PC-3 (cell line): ENCODE measurements at regions not wholly inside any gene's neighbourhood (a gene's known extent, or its start where the extent isn't known, plus 50 kb on each side); places are given as distances from the start of the nearest gene placed in this dataset.

Source experiments
- ATAC-seq: fragments of 200-7000 bp; cut with Tn5 transposase; 2 replicates; pipeline ENCODE4 v1.9.1; 2020; ENCODE audit warnings: mild to moderate bottlenecking, moderate library complexity
- BruUV-seq: library from RNA; stranded (reverse); fragments of 400-500 nt; replicated peaks from 2 replicates; lab custom pipeline; 2021; lab: Mats Ljungman, UMichigan
- CTCF ChIA-PET: fragments of 300-600 bp; sonication (Branson Sonifier 250); formaldehyde crosslinking; loops from one replicate; lab custom pipeline; 2022; ENCODE audit warnings: antibody characterized with exemption; lab: Charles Lee
- POLR2A ChIA-PET: fragments of 300-600 bp; sonication (Branson Sonifier 250); formaldehyde crosslinking; loops from one replicate; lab custom pipeline; 2022; ENCODE audit warnings: antibody characterized with exemption; ENCODE audit not compliant: unreplicated experiment; lab: Charles Lee
- DNase-seq: peaks from one replicate; pipeline ENCODE4 v3.0.0-alpha.2; 2015
- H2AFZ ChIP-seq: fragments of 300-600 bp; sonication (generic); 2 replicates; pipeline ENCODE4 v1.6.0; 2016; ENCODE audit warnings: antibody characterized with exemption, low read length
- H3F3A ChIP-seq: fragments of 300-600 bp; sonication (generic); one replicate; pipeline ENCODE4 v1.6.0; 2017; ENCODE audit warnings: antibody characterized with exemption, low read length, control low read depth, mild to moderate bottlenecking; ENCODE audit not compliant: unreplicated experiment
- H3K27ac ChIP-seq: fragments of 300-600 bp; sonication (generic); 2 replicates; pipeline ENCODE4 v1.5.1; 2016; ENCODE audit warnings: mild to moderate bottlenecking, low read length
- H3K27me3 ChIP-seq: fragments of 300-600 bp; sonication (generic); 2 replicates; pipeline ENCODE4 v1.6.1; 2016; ENCODE audit warnings: low read length, mixed read lengths
- H3K36me3 ChIP-seq: fragments of 300-600 bp; sonication (generic); 2 replicates; pipeline ENCODE4 v1.6.1; 2016; ENCODE audit warnings: low read depth, mixed run types, low read length, mixed read lengths
- H3K4me1 ChIP-seq: fragments of 300-600 bp; sonication (generic); 2 replicates; pipeline ENCODE4 v1.5.1; 2016; ENCODE audit warnings: low read length; ENCODE audit not compliant: insufficient read depth
- H3K4me2 ChIP-seq: fragments of 300-600 bp; sonication (generic); 2 replicates; pipeline ENCODE4 v1.6.0; 2016; ENCODE audit warnings: low read length
- H3K4me3 ChIP-seq: fragments of 300-600 bp; sonication (generic); 2 replicates; pipeline ENCODE4 v1.5.1; 2016; ENCODE audit warnings: mild to moderate bottlenecking, low read length, mixed read lengths
- H3K79me2 ChIP-seq: fragments of 300-600 bp; sonication (generic); 2 replicates; pipeline ENCODE4 v1.6.1; 2017; ENCODE audit warnings: low read length, mixed read lengths
- H3K9ac ChIP-seq: fragments of 300-600 bp; sonication (generic); 2 replicates; pipeline ENCODE4 v1.6.0; 2016; ENCODE audit warnings: mild to moderate bottlenecking, low read length
- H3K9me2 ChIP-seq: fragments of 300-600 bp; sonication (generic); replicated peaks from 2 replicates; pipeline ENCODE4 v1.6.1; 2016; ENCODE audit warnings: mixed run types, low read length, mixed read lengths
- H3K9me3 ChIP-seq: fragments of 300-600 bp; sonication (generic); 2 replicates; pipeline ENCODE4 v1.6.1; 2016; ENCODE audit warnings: low read length, mixed read lengths
- H4K20me1 ChIP-seq: fragments of 300-600 bp; sonication (generic); 2 replicates; pipeline ENCODE4 v1.6.1; 2016; ENCODE audit warnings: low read length, mixed read lengths
- CTCF ChIP-seq: fragments of 300-600 bp; sonication (generic); conservative IDR thresholded peaks from 2 replicates; pipeline ENCODE4 v1.5.1; 2017; ENCODE audit warnings: antibody characterized with exemption, low read depth, mild to moderate bottlenecking, low read length
- EZH2 ChIP-seq: fragments of 300-600 bp; sonication (generic); IDR thresholded peaks from one replicate; pipeline ENCODE4 v1.6.1; 2017; ENCODE audit warnings: antibody characterized with exemption, mild to moderate bottlenecking, low read length; ENCODE audit not compliant: unreplicated experiment
- EZH2phosphoT487 ChIP-seq: fragments of 300-600 bp; sonication (generic); IDR thresholded peaks from 2 replicates; pipeline ENCODE4 v1.6.1; 2018; ENCODE audit warnings: mild to moderate bottlenecking, antibody characterized with exemption, low read length, borderline replicate concordance
- intact Hi-C: fragments of 100-400 bp; cut with micrococcal nuclease; formaldehyde crosslinking; loops from 2 replicates; pipeline ENCODE4 v1.9.0; 2023

DNA sequence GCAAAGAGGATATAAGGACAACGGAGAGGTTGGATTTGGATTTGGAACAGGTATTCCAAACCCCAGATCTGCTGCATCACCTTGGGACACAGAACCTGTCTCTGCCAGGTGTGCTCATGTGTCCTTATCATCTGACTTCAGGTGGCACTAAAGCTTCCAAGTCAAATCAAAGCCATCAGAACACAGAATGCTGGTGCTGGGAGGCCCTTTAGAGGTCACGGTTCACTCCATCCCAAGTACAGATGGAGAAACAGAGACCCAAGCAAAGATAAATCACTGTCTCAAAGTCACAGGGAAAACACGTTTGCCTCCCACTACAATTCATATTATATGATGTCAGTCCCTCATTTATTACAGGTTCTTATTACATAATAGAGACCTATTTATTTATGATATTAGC, 72.8 kb downstream of the HES1 start:
- no peaks in the 10 kb centered on the region for H4K20me1 ChIP-seq
- H3K4me1 ChIP-seq: peaks cover 2% of the 10 kb centered on the region
- POLR2A ChIA-PET: no interaction called here
- no TSS peak for BruUV-seq
- H2AFZ ChIP-seq: no peak overlapping the region
- no peaks in the 10 kb centered on the region for H3K9me2 ChIP-seq
- ATAC-seq: no peak
- no peaks in the 10 kb centered on the region for H3F3A ChIP-seq
- no peaks in the 10 kb centered on the region for H3K27me3 ChIP-seq
- no peaks in the 10 kb centered on the region for H3K9me3 ChIP-seq
- CTCF ChIA-PET: no interaction called here
- no peak for DNase-seq
- TF ChIP-seq EZH2phosphoT487: no peak
- TF ChIP-seq EZH2: no peak
- TF ChIP-seq CTCF: no peak
- H3K27ac ChIP-seq: no peak overlapping the region
- intact Hi-C loops: no loop called here
- no peak overlapping the region for H3K9ac ChIP-seq
- H3K36me3 ChIP-seq: no peaks in the 10 kb centered on the region
- no peak overlapping the region for H3K4me2 ChIP-seq
- no peaks in the 10 kb centered on the region for H3K79me2 ChIP-seq
- no peak overlapping the region for H3K4me3 ChIP-seq

- Histone ChIP-seq H3K9ac (no peak overlapping the region), H3K27me3 (no peaks in the 10 kb centered on the region), H3K9me3 (no peaks in the 10 kb centered on the region), H3K4me2 (no peak overlapping the region), H3K4me1 (no peaks in the 10 kb centered on the region), H3F3A (no peaks in the 10 kb centered on the region), H3K27ac (no peak overlapping the region), H3K9me2 (no peaks in the 10 kb centered on the region), H4K20me1 (no peaks in the 10 kb centered on the region), H2AFZ (no peak overlapping the region), H3K79me2 (no peaks in the 10 kb centered on the region), H3K36me3 (no peaks in the 10 kb centered on the region), H3K4me3 (no peak overlapping the region)
- DNase-seq (no peak), ATAC-seq (no peak)
- TF ChIP-seq CTCF (no peak), EZH2phosphoT487 (no peak), EZH2 (no peak)
- ChIA-PET CTCF (no interaction called here), POLR2A (no interaction called here)
- intact Hi-C loops: no loop called here
- BruUV-seq: no TSS peak
Measured at GRCh38 chr3:194212161-194212844, 76.4 kb downstream of the HES1 start.

GRCh38 chr3:194212845-194213331, 76.9 kb downstream of the HES1 start:
- Histone ChIP-seq H3K4me1 (no peaks in the 10 kb centered on the region), H3K9me3 (no peaks in the 10 kb centered on the region), H2AFZ (no peak overlapping the region), H3K27ac (no peak overlapping the region), H3K27me3 (no peaks in the 10 kb centered on the region), H3F3A (no peaks in the 10 kb centered on the region), H4K20me1 (no peaks in the 10 kb centered on the region), H3K4me3 (no peak overlapping the region), H3K36me3 (no peaks in the 10 kb centered on the region), H3K79me2 (no peaks in the 10 kb centered on the region), H3K4me2 (no peak overlapping the region), H3K9ac (no peak overlapping the region), H3K9me2 (no peaks in the 10 kb centered on the region)
- POLR2A ChIA-PET: no interaction called here
- TF ChIP-seq CTCF (no peak), EZH2phosphoT487 (no peak), EZH2 (no peak)
- intact Hi-C loops: no loop called here
- ATAC-seq (no peak), DNase-seq (no peak)
- BruUV-seq: no TSS peak
- CTCF ChIA-PET: no interaction called here
